DMS114 treated with DMSO at 0.1 percent for 48 hours (cell line): ENCODE measurements at regions not wholly inside any gene's neighbourhood (a gene's known extent, or its start where the extent isn't known, plus 50 kb on each side); places are given as distances from the start of the nearest gene placed in this dataset.
"Not testable (repeated sequence)": the region's sequence is repeated elsewhere in the genome, so short reads cannot be mapped to it uniquely, and the experiment has no call there.

Source experiments
- DNase-seq: peaks from one replicate; lab custom pipeline; 2025; ENCODE audit not compliant: unreplicated experiment; lab: John Stamatoyannopoulos, UW

GRCh38 chr15:36429707-36430106 lies 149.7 kb upstream of the CDIN1 start:
- DNase-seq, result no peak

- no peak for DNase-seq
Measured at GRCh38 chr15:36430280-36430679, 149.1 kb upstream of the CDIN1 start.

- DNase-seq, result no peak
Measured at GRCh38 chr15:36430726-36431265, 148.6 kb upstream of the CDIN1 start.

- DNase-seq, result no peak
Measured at GRCh38 chr15:36432161-36432560, 147.3 kb upstream of the CDIN1 start.

- DNase-seq, result peak; percentile 82
Measured at GRCh38 chr15:36434177-36434576, 145.2 kb upstream of the CDIN1 start.

GRCh38 chr15:36438499-36438898 lies 140.9 kb upstream of the CDIN1 start:
- no peak for DNase-seq

- DNase-seq, result no peak
Measured at GRCh38 chr15:36447373-36447772, 132.1 kb upstream of the CDIN1 start.

- peak; percentile 94 for DNase-seq
Measured at GRCh38 chr15:36448418-36448817, 131.0 kb upstream of the CDIN1 start.

GRCh38 chr15:36449084-36449661 lies 130.3 kb upstream of the CDIN1 start:
- DNase-seq, result peak; percentile 75

- DNase-seq, result no peak
Measured at GRCh38 chr15:36449662-36450145, 129.7 kb upstream of the CDIN1 start.

GRCh38 chr15:36454244-36454643 lies 125.2 kb upstream of the CDIN1 start:
- DNase-seq, result not testable (repeated sequence)

- DNase-seq, result no peak
Measured at GRCh38 chr15:36458411-36458810, 121.0 kb upstream of the CDIN1 start.

- no peak for DNase-seq
Measured at GRCh38 chr15:36465304-36465703, 114.1 kb upstream of the CDIN1 start.

- no peak for DNase-seq
Measured at GRCh38 chr15:36468746-36469145, 110.7 kb upstream of the CDIN1 start.

- no peak for DNase-seq
Measured at GRCh38 chr15:36469311-36469966, 110.0 kb upstream of the CDIN1 start.

- DNase-seq, result no peak
Measured at GRCh38 chr15:36472672-36473071, 106.8 kb upstream of the CDIN1 start.

GRCh38 chr15:36478561-36478960 lies 100.9 kb upstream of the CDIN1 start:
- no peak for DNase-seq

- DNase-seq, result no peak
Measured at GRCh38 chr15:36479200-36479896, 100.1 kb upstream of the CDIN1 start.

- no peak for DNase-seq
Measured at GRCh38 chr15:36481156-36481555, 98.3 kb upstream of the CDIN1 start.

GRCh38 chr15:36483409-36483808 lies 96.0 kb upstream of the CDIN1 start:
- no peak for DNase-seq

- no peak for DNase-seq
Measured at GRCh38 chr15:36484038-36484778, 95.2 kb upstream of the CDIN1 start.
